ENCODE measurements at regions not wholly inside any gene's neighbourhood (a gene's known extent, or its start where the extent isn't known, plus 50 kb on each side); places are given as distances from the start of the nearest gene placed in this dataset.

GRCh38 chr3:6734395-6734746 lies 126.5 kb upstream of the GRM7 start:
- Histone ChIP-seq H3K36me3 (no peaks in the 10 kb centered on the region), H3K27me3 (no peaks in the 10 kb centered on the region), H3K4me3 (no peak overlapping the region), H3K9me3 (no peaks in the 10 kb centered on the region), H3K27ac (no peak overlapping the region), H3K4me1 (no peaks in the 10 kb centered on the region)
- DNase-seq (ENCODE audit: low spot score in 2 of 2), result no peak
- WGBS, result 81% methylated on average over 5 of the region's 5 CpGs
- TF ChIP-seq POLR2AphosphoS5 (IDR thresholded peaks at IDR 0.05) (no peak), EP300 (IDR thresholded peaks at IDR 0.05) (no peak), POLR2A (IDR thresholded peaks at IDR 0.05) (no peak)
- TF ChIP-seq, protein P1, sequence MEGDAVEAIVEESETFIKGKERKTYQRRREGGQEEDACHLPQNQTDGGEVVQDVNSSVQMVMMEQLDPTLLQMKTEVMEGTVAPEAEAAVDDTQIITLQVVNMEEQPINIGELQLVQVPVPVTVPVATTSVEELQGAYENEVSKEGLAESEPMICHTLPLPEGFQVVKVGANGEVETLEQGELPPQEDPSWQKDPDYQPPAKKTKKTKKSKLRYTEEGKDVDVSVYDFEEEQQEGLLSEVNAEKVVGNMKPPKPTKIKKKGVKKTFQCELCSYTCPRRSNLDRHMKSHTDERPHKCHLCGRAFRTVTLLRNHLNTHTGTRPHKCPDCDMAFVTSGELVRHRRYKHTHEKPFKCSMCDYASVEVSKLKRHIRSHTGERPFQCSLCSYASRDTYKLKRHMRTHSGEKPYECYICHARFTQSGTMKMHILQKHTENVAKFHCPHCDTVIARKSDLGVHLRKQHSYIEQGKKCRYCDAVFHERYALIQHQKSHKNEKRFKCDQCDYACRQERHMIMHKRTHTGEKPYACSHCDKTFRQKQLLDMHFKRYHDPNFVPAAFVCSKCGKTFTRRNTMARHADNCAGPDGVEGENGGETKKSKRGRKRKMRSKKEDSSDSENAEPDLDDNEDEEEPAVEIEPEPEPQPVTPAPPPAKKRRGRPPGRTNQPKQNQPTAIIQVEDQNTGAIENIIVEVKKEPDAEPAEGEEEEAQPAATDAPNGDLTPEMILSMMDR (IDR thresholded peaks at IDR 0.05), result no peak

DNA sequence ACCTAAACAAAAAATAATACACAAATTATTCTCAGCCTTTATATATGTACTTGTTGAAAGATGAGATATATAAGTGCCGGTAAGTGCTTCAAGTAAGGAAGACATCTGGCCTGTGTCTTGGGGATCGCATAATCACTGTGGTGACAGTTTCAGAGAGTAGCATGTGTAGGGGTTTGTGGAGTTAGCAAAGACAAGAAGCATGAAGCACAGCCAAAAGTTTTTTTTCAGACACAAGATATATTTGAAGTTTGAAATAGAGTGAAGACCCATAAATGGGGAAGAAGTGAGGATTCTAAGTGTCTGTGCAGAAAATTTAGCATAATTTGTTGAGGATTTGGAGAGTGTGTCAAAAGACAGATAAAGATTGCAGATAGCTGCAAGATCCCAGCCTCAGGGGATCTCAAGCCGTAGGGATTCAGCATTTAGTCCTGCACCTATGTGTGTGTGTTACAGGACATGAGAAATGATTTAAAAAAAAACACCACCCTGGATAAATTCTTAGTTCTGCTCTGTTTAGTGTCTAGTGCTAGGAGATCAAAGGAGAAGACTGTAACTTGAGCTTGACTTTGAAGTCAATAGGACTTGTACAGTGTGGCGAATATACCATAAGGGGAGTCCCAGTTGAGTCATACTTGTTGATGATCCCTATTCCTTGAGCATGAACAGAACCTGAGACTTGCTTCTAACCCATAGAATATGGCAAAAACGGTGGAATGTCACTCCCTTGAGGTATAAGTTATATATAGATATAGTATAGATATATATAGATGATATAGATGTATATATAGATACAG lies 123.9 kb upstream of the GRM7 start:
- TF ChIP-seq POLR2AphosphoS5 (IDR thresholded peaks at IDR 0.05), result no peak
- TF ChIP-seq, protein P1 (IDR thresholded peaks at IDR 0.05), result no peak
- no peak for TF ChIP-seq EP300 (IDR thresholded peaks at IDR 0.05)
- DNase-seq (ENCODE audit: low spot score in 2 of 2), result no peak
- WGBS, result 43% methylated on average over 5 of the region's 5 CpGs
- Histone ChIP-seq H3K27me3 (no peaks in the 10 kb centered on the region), H3K4me1 (no peaks in the 10 kb centered on the region), H3K4me3 (no peak overlapping the region), H3K9me3 (no peaks in the 10 kb centered on the region), H3K27ac (no peak overlapping the region), H3K36me3 (no peaks in the 10 kb centered on the region)

- Histone ChIP-seq H3K4me1 (no peaks in the 10 kb centered on the region), H3K4me3 (no peak overlapping the region), H3K9me3 (no peaks in the 10 kb centered on the region), H3K27ac (no peak overlapping the region), H3K36me3 (no peaks in the 10 kb centered on the region), H3K27me3 (no peaks in the 10 kb centered on the region)
- WGBS, result 81% methylated on average over 2 of the region's 2 CpGs
- no peak for TF ChIP-seq POLR2A (IDR thresholded peaks at IDR 0.05)
- no peak for TF ChIP-seq EP300 (IDR thresholded peaks at IDR 0.05)
- TF ChIP-seq POLR2AphosphoS5 (IDR thresholded peaks at IDR 0.05), result no peak
- TF ChIP-seq, protein P1 (IDR thresholded peaks at IDR 0.05), result no peak
- no peak for DNase-seq (ENCODE audit: low spot score in 2 of 2)
Measured at GRCh38 chr3:6737630-6738029, 123.3 kb upstream of the GRM7 start.

DNA sequence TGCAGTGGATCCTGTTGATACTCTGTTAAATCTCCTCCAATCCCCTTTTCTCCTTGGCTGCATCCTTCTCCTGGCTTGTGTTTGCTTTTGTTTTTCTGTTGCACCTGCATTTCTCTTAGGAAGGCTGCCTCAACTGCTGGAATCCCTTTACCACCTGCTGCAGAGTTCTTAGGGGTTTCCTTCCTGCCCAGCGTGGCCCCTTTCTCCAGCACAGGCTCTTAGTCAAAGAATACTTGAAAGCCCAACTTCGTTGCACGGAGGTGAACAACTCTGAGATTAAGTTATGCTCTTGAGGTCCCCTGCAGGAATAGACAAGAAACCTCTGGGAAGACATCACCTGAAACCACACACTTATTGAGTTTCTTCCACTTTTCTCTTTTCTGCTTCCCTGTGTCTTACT lies 121.6 kb upstream of the GRM7 start:
- DNase-seq (ENCODE audit: low spot score in 2 of 2), result no peak

DNA sequence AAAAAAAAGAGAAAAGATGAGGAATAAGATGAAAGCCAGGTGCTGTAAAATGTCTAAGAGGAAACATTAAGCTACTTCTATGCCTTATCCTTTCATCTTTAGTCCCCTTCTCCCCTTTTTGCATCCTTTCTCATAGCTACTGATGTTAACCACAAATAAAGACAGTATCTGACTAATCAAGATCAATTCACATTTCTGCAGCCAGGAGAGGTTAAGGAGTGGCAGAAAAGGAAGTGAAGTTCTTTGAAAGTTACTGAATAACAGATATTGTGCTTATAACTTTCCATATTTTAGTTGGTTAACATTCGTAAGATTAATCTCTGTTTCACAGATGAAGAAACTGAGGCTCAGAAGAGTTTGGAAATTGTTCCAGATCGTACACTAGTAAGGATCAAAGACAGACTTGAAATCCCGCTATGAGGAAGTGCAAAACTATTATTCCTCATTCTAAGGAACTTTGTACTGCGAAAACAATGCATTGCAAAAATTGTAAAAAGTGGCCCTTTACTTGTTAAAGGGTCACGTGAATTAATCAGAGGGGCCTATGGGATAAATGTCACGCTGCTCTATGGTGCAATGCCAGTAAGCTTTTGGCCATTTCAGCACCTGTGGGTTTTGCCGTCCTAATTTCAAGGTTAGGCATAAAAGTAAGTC lies 117.7 kb upstream of the GRM7 start:
- Histone ChIP-seq H3K36me3 (no peaks in the 10 kb centered on the region), H3K4me1 (no peaks in the 10 kb centered on the region), H3K4me3 (no peak overlapping the region), H3K27me3 (no peaks in the 10 kb centered on the region), H3K27ac (no peak overlapping the region), H3K9me3 (no peaks in the 10 kb centered on the region)
- DNase-seq (ENCODE audit: low spot score in 2 of 2), result no peak
- 81% methylated on average over 7 of the region's 7 CpGs for WGBS
- TF ChIP-seq, protein P1 (IDR thresholded peaks at IDR 0.05), result no peak
- TF ChIP-seq POLR2AphosphoS5 (IDR thresholded peaks at IDR 0.05) (no peak), POLR2A (IDR thresholded peaks at IDR 0.05) (no peak), EP300 (IDR thresholded peaks at IDR 0.05) (no peak)

More for the DNA sequence above, 121.6 kb upstream of the GRM7 start:
- Histone ChIP-seq H3K27ac (no peak overlapping the region), H3K4me1 (no peaks in the 10 kb centered on the region), H3K27me3 (no peaks in the 10 kb centered on the region), H3K36me3 (no peaks in the 10 kb centered on the region), H3K4me3 (no peak overlapping the region), H3K9me3 (no peaks in the 10 kb centered on the region)
- 49% methylated on average over 3 of the region's 3 CpGs for WGBS
- TF ChIP-seq POLR2A (IDR thresholded peaks at IDR 0.05) (no peak), EP300 (IDR thresholded peaks at IDR 0.05) (no peak), POLR2AphosphoS5 (IDR thresholded peaks at IDR 0.05) (no peak)
- TF ChIP-seq, protein P1 (IDR thresholded peaks at IDR 0.05), result no peak
